ENCODE measurements at regions not wholly inside any gene's neighbourhood (a gene's known extent, or its start where the extent isn't known, plus 50 kb on each side); places are given as distances from the start of the nearest gene placed in this dataset.
"Not testable (repeated sequence)": the region's sequence is repeated elsewhere in the genome, so short reads cannot be mapped to it uniquely, and the experiment has no call there.

GRCh38 chr9:79073201-79073600 lies 498.6 kb upstream of the TLE4 start:
- Histone ChIP-seq H3K4me2 (ENCODE audit: low read length) (no peak overlapping the region), H3K27me3 (ENCODE audit: control insufficient read depth, insufficient read depth, low read length) (no peaks in the 10 kb centered on the region), H3K9ac (no peak overlapping the region), H2AFZ (no peak overlapping the region), H3K9me3 (ENCODE audit: control insufficient read depth, low read length) (no peaks in the 10 kb centered on the region), H3K4me1 (no peaks in the 10 kb centered on the region), H3K36me3 (ENCODE audit: control insufficient read depth, insufficient read depth, low read length) (no peaks in the 10 kb centered on the region), H3K27ac (no peak overlapping the region), H3K79me2 (no peaks in the 10 kb centered on the region), H3K4me3 (ENCODE audit: low read depth, low read length) (no peak overlapping the region)
- TF ChIP-seq CTCF (IDR thresholded peaks at IDR 0.05) = no peak

GRCh38 chr9:79080536-79080935 lies 491.2 kb upstream of the TLE4 start:
- no peak overlapping the region for H3K27ac ChIP-seq
- no peak overlapping the region for H3K9ac ChIP-seq
- no peak overlapping the region for H3K4me3 ChIP-seq (ENCODE audit: low read depth, low read length)
- no peak overlapping the region for H2AFZ ChIP-seq
- H3K4me1 ChIP-seq = no peaks in the 10 kb centered on the region
- TF ChIP-seq CTCF (IDR thresholded peaks at IDR 0.05) = no peak
- H3K36me3 ChIP-seq (ENCODE audit: control insufficient read depth, insufficient read depth, low read length) = no peaks in the 10 kb centered on the region
- H3K79me2 ChIP-seq = no peaks in the 10 kb centered on the region
- H3K27me3 ChIP-seq (ENCODE audit: control insufficient read depth, insufficient read depth, low read length) = no peaks in the 10 kb centered on the region
- no peak overlapping the region for H3K4me2 ChIP-seq (ENCODE audit: low read length)
- no peaks in the 10 kb centered on the region for H3K9me3 ChIP-seq (ENCODE audit: control insufficient read depth, low read length)

GRCh38 chr9:79083621-79084020 lies 488.1 kb upstream of the TLE4 start:
- Histone ChIP-seq H3K36me3 (ENCODE audit: control insufficient read depth, insufficient read depth, low read length) (no peaks in the 10 kb centered on the region), H3K9ac (no peak overlapping the region), H3K27ac (no peak overlapping the region), H3K27me3 (ENCODE audit: control insufficient read depth, insufficient read depth, low read length) (no peaks in the 10 kb centered on the region), H3K79me2 (no peaks in the 10 kb centered on the region), H3K4me3 (ENCODE audit: low read depth, low read length) (no peak overlapping the region), H2AFZ (no peak overlapping the region), H3K4me2 (ENCODE audit: low read length) (no peak overlapping the region), H3K4me1 (no peaks in the 10 kb centered on the region), H3K9me3 (ENCODE audit: control insufficient read depth, low read length) (no peaks in the 10 kb centered on the region)
- TF ChIP-seq CTCF (IDR thresholded peaks at IDR 0.05) = no peak

GRCh38 chr9:79087133-79087532 lies 484.6 kb upstream of the TLE4 start:
- Histone ChIP-seq H3K4me3 (ENCODE audit: low read depth, low read length) (no peak overlapping the region), H2AFZ (no peak overlapping the region), H3K79me2 (no peaks in the 10 kb centered on the region), H3K27me3 (ENCODE audit: control insufficient read depth, insufficient read depth, low read length) (no peaks in the 10 kb centered on the region), H3K4me1 (no peaks in the 10 kb centered on the region), H3K27ac (no peak overlapping the region), H3K4me2 (ENCODE audit: low read length) (no peak overlapping the region), H3K36me3 (ENCODE audit: control insufficient read depth, insufficient read depth, low read length) (no peaks in the 10 kb centered on the region), H3K9ac (no peak overlapping the region), H3K9me3 (ENCODE audit: control insufficient read depth, low read length) (no peaks in the 10 kb centered on the region)
- TF ChIP-seq CTCF (IDR thresholded peaks at IDR 0.05) = no peak

GRCh38 chr9:79089054-79089560 lies 482.7 kb upstream of the TLE4 start:
- H3K27ac ChIP-seq = no peak overlapping the region
- no peaks in the 10 kb centered on the region for H3K4me1 ChIP-seq
- no peaks in the 10 kb centered on the region for H3K79me2 ChIP-seq
- TF ChIP-seq CTCF (IDR thresholded peaks at IDR 0.05) = no peak
- H3K9me3 ChIP-seq (ENCODE audit: control insufficient read depth, low read length) = no peaks in the 10 kb centered on the region
- H3K36me3 ChIP-seq (ENCODE audit: control insufficient read depth, insufficient read depth, low read length) = no peaks in the 10 kb centered on the region
- H3K9ac ChIP-seq = no peak overlapping the region
- H2AFZ ChIP-seq = no peak overlapping the region
- no peaks in the 10 kb centered on the region for H3K27me3 ChIP-seq (ENCODE audit: control insufficient read depth, insufficient read depth, low read length)
- H3K4me3 ChIP-seq (ENCODE audit: low read depth, low read length) = no peak overlapping the region
- H3K4me2 ChIP-seq (ENCODE audit: low read length) = no peak overlapping the region

- not testable (repeated sequence) for H3K4me2 ChIP-seq (ENCODE audit: low read length); H3K79me2 ChIP-seq; H2AFZ ChIP-seq; H3K36me3 ChIP-seq (ENCODE audit: control insufficient read depth, insufficient read depth, low read length); H3K27ac ChIP-seq; H3K27me3 ChIP-seq (ENCODE audit: control insufficient read depth, insufficient read depth, low read length); H3K4me1 ChIP-seq; H3K4me3 ChIP-seq (ENCODE audit: low read depth, low read length); H3K9me3 ChIP-seq (ENCODE audit: control insufficient read depth, low read length); H3K9ac ChIP-seq
Measured at GRCh38 chr9:79089851-79090250, 481.9 kb upstream of the TLE4 start.

GRCh38 chr9:79103257-79103656 lies 468.5 kb upstream of the TLE4 start:
- not testable (repeated sequence) for H3K36me3 ChIP-seq (ENCODE audit: control insufficient read depth, insufficient read depth, low read length); H2AFZ ChIP-seq; H3K4me3 ChIP-seq (ENCODE audit: low read depth, low read length); H3K4me1 ChIP-seq; H3K9ac ChIP-seq; H3K4me2 ChIP-seq (ENCODE audit: low read length); H3K79me2 ChIP-seq; H3K27me3 ChIP-seq (ENCODE audit: control insufficient read depth, insufficient read depth, low read length); H3K27ac ChIP-seq; H3K9me3 ChIP-seq (ENCODE audit: control insufficient read depth, low read length)
